ENCODE measurements at regions not wholly inside any gene's neighbourhood (a gene's known extent, or its start where the extent isn't known, plus 50 kb on each side); places are given as distances from the start of the nearest gene placed in this dataset.
"Not testable (repeated sequence)": the region's sequence is repeated elsewhere in the genome, so short reads cannot be mapped to it uniquely, and the experiment has no call there.

- not testable (repeated sequence) for DNase-seq (ENCODE audit: low spot score)
Measured at GRCh38 chr10:46095943-46096342, 49.9 kb upstream of the MSMB start.

- no peak for DNase-seq (ENCODE audit: low spot score)
Measured at GRCh38 chr10:46096446-46096845, 50.4 kb upstream of the MSMB start.

- DNase-seq (ENCODE audit: low spot score): peak; percentile 40
Measured at GRCh38 chr10:46096909-46097575, 51.0 kb upstream of the MSMB start.

- no peak for DNase-seq (ENCODE audit: low spot score)
Measured at GRCh38 chr10:46097576-46098317, 51.7 kb upstream of the MSMB start.

- DNase-seq (ENCODE audit: low spot score): no peak
Measured at GRCh38 chr10:46098386-46098785, 52.3 kb upstream of the MSMB start.

- not testable (repeated sequence) for DNase-seq (ENCODE audit: low spot score)
Measured at GRCh38 chr10:46098925-46099324, 52.9 kb upstream of the MSMB start.

GRCh38 chr10:46104071-46104585 lies 58.1 kb upstream of the MSMB start:
- no peak for DNase-seq (ENCODE audit: low spot score)

- DNase-seq (ENCODE audit: low spot score): not testable (repeated sequence)
Measured at GRCh38 chr10:46105416-46105815, 59.3 kb upstream of the MSMB start.

- DNase-seq (ENCODE audit: low spot score): not testable (repeated sequence)
Measured at GRCh38 chr10:46105856-46106409, 59.9 kb upstream of the MSMB start.

GRCh38 chr10:46106410-46107255 lies 60.6 kb upstream of the MSMB start:
- DNase-seq (ENCODE audit: low spot score): no peak

GRCh38 chr10:46108158-46108499 lies 62.1 kb upstream of the MSMB start:
- DNase-seq (ENCODE audit: low spot score): not testable (repeated sequence)

GRCh38 chr10:46154271-46154670 lies 108.2 kb upstream of the MSMB start:
- DNase-seq (ENCODE audit: low spot score): not testable (repeated sequence)

GRCh38 chr10:46154683-46155082 lies 108.6 kb upstream of the MSMB start:
- DNase-seq (ENCODE audit: low spot score): not testable (repeated sequence)

- not testable (repeated sequence) for DNase-seq (ENCODE audit: low spot score)
Measured at GRCh38 chr10:46156866-46157265, 110.8 kb upstream of the MSMB start.

- no peak for DNase-seq (ENCODE audit: low spot score)
Measured at GRCh38 chr10:46169736-46170135, 117.1 kb upstream of the ANTXRL start.

- no peak for DNase-seq (ENCODE audit: low spot score)
Measured at GRCh38 chr10:46170789-46171188, 116.0 kb upstream of the ANTXRL start.

GRCh38 chr10:46171661-46172060 lies 115.1 kb upstream of the ANTXRL start:
- no peak for DNase-seq (ENCODE audit: low spot score)

- DNase-seq (ENCODE audit: low spot score): no peak
Measured at GRCh38 chr10:46175296-46175695, 111.5 kb upstream of the ANTXRL start.

GRCh38 chr10:46175831-46176230 lies 111.0 kb upstream of the ANTXRL start:
- DNase-seq (ENCODE audit: low spot score): no peak

- not testable (repeated sequence) for DNase-seq (ENCODE audit: low spot score)
Measured at GRCh38 chr10:46187431-46187830, 99.4 kb upstream of the ANTXRL start.

GRCh38 chr10:46197050-46197449 lies 89.7 kb upstream of the ANTXRL start:
- no peak for DNase-seq (ENCODE audit: low spot score)

GRCh38 chr10:46198516-46198915 lies 88.3 kb upstream of the ANTXRL start:
- DNase-seq (ENCODE audit: low spot score): no peak
